Fibroblast of mammary gland (primary cell): ENCODE measurements at regions not wholly inside any gene's neighbourhood (a gene's known extent, or its start where the extent isn't known, plus 50 kb on each side); places are given as distances from the start of the nearest gene placed in this dataset.

Experiments used
- DNase-seq: peaks from one replicate; pipeline ENCODE4 v3.0.0-alpha.2; 2010; ENCODE audit warnings: low read depth
- H3K4me3 ChIP-seq: 2 replicates; pipeline ENCODE4 v1.5.1; 2011; ENCODE audit warnings: low read depth, mild to moderate bottlenecking, low read length, moderate library complexity; ENCODE audit not compliant: control insufficient read depth
- TF ChIP-seq, protein P1 (sequence below): conservative IDR thresholded peaks from 2 replicates; pipeline ENCODE4 v1.5.1; 2011; ENCODE audit warnings: low read depth, low read length, inconsistent platforms; ENCODE audit not compliant: control insufficient read depth, insufficient read depth

DNA sequence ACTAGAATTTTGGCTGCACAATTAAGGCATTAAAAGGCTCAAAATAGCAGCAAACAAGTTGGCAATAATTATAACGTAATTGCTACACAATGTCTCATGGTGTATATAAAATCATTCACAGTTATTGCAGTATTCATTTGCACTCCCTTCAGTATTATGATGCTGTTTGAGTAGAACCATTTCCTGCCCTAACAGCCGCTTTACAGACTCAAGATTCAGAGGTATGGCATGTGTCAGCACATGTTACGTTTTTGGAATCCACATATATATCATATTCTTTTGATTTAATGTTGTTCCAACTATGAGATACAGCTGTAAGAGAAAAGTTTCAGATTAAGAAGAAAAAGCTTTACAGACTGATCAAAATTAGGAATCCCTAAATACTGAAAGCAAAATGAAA is 56.3 kb upstream of the NCKAP5 start:
- TF ChIP-seq, protein P1, sequence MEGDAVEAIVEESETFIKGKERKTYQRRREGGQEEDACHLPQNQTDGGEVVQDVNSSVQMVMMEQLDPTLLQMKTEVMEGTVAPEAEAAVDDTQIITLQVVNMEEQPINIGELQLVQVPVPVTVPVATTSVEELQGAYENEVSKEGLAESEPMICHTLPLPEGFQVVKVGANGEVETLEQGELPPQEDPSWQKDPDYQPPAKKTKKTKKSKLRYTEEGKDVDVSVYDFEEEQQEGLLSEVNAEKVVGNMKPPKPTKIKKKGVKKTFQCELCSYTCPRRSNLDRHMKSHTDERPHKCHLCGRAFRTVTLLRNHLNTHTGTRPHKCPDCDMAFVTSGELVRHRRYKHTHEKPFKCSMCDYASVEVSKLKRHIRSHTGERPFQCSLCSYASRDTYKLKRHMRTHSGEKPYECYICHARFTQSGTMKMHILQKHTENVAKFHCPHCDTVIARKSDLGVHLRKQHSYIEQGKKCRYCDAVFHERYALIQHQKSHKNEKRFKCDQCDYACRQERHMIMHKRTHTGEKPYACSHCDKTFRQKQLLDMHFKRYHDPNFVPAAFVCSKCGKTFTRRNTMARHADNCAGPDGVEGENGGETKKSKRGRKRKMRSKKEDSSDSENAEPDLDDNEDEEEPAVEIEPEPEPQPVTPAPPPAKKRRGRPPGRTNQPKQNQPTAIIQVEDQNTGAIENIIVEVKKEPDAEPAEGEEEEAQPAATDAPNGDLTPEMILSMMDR: no peak
- no peak for DNase-seq
- no peak overlapping the region for H3K4me3 ChIP-seq

GRCh38 chr2:133627741-133628140 is 59.5 kb upstream of the NCKAP5 start:
- no peak overlapping the region for H3K4me3 ChIP-seq
- TF ChIP-seq, protein P1: no peak
- DNase-seq: no peak

DNA sequence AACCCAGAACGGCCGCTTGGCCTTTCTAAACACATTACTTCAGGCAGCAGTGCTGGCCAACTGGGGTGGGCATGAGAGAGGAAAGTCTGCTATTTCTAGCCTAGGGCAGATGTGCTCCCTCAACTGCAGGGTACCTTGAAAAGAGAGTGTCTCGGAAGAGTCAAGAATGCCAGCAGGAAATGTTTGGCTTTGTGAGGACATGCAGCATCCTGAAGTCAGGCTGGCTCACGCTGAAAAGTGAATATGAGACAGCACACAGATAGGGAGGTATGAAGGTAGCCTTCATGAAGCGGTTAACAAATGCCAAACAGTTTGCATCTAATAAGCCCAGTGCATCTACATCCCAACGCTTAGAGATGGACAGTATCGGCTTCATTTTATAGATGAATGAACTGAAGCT is 65.0 kb upstream of the NCKAP5 start:
- H3K4me3 ChIP-seq: no peak overlapping the region
- DNase-seq: no peak
- TF ChIP-seq, protein P1: no peak

- TF ChIP-seq, protein P1: no peak
- no peak overlapping the region for H3K4me3 ChIP-seq
These were observed 65.7 kb upstream of the NCKAP5 start for GRCh38 chr2:133633881-133634409.

GRCh38 chr2:133635131-133635530 is 66.9 kb upstream of the NCKAP5 start:
- TF ChIP-seq, protein P1: no peak
- H3K4me3 ChIP-seq: no peak overlapping the region
- DNase-seq: no peak

More at GRCh38 chr2:133633881-133634409, 65.7 kb upstream of the NCKAP5 start:
- DNase-seq: peak; percentile 24

- H3K4me3 ChIP-seq: no peak overlapping the region
- DNase-seq: no peak
- TF ChIP-seq, protein P1: no peak
These were observed 68.0 kb upstream of the NCKAP5 start for GRCh38 chr2:133636287-133636686.

DNA sequence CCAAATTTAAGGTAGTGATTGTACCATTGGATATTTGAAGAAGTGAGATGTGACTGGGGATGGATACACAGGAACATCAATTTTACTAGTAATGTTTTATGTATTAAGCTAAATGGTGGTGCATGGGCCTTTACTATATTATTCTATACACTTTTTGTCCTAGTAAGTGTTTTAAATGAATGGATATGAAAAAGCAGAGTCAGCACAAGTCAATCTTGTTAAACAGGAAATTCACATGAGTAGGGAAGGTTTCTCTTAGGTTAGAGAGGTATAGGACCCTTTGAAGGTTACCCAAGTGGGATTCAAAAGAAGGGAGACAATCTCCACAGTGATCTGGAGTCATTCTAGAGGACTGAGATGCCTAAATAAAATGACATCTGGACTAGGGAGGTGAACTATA is 71.8 kb upstream of the NCKAP5 start:
- no peak for DNase-seq

More for the DNA sequence above, 71.8 kb upstream of the NCKAP5 start:
- TF ChIP-seq, protein P1: no peak
- H3K4me3 ChIP-seq: no peak overlapping the region
